GM23338 (cell line): ENCODE measurements at regions not wholly inside any gene's neighbourhood (a gene's known extent, or its start where the extent isn't known, plus 50 kb on each side); places are given as distances from the start of the nearest gene placed in this dataset.

ENCODE experiments used
- ATAC-seq: fragments of 200-7000 bp; cut with Tn5 transposase; 3 replicates; pipeline ENCODE4 v1.9.1; 2020
- DNase-seq: peaks from one replicate; pipeline ENCODE4 v3.0.0-alpha.2; 2015; ENCODE audit warnings: low spot score
- H2AFZ ChIP-seq: fragments of 200-600 bp; sonication (generic); 2 replicates; pipeline ENCODE4 v1.8.0; 2016; ENCODE audit warnings: antibody characterized with exemption, mild to moderate bottlenecking, moderate library complexity
- H3F3A ChIP-seq: fragments of 200-600 bp; sonication (generic); replicated peaks from 2 replicates; pipeline ENCODE4 v1.8.0; 2017; ENCODE audit warnings: antibody characterized with exemption, mixed run types, low read depth
- H3K27ac ChIP-seq: fragments of 200-600 bp; sonication (generic); 2 replicates; pipeline ENCODE4 v1.6.1; 2016; ENCODE audit warnings: low read depth
- H3K27me3 ChIP-seq: fragments of 200-600 bp; sonication (generic); 2 replicates; pipeline ENCODE4 v1.8.0; 2016; ENCODE audit warnings: mild to moderate bottlenecking, mixed run types, moderate library complexity; ENCODE audit not compliant: insufficient read depth
- H3K36me3 ChIP-seq: fragments of 200-600 bp; sonication (generic); 2 replicates; pipeline ENCODE4 v1.8.0; 2016; ENCODE audit warnings: mild to moderate bottlenecking; ENCODE audit not compliant: insufficient read depth
- H3K4me1 ChIP-seq: fragments of 200-600 bp; sonication (generic); 2 replicates; pipeline ENCODE4 v1.8.0; 2016; ENCODE audit warnings: mild to moderate bottlenecking, moderate library complexity; ENCODE audit not compliant: insufficient read depth
- H3K4me2 ChIP-seq: fragments of 200-600 bp; sonication (generic); 2 replicates; pipeline ENCODE4 v1.7.1; 2017; ENCODE audit warnings: mixed run types
- H3K4me3 ChIP-seq: fragments of 200-600 bp; sonication (generic); 2 replicates; pipeline ENCODE4 v1.6.1; 2016; ENCODE audit warnings: mixed run types
- H3K79me2 ChIP-seq: fragments of 200-600 bp; sonication (generic); replicated peaks from 2 replicates; pipeline ENCODE4 v1.8.0; 2017; ENCODE audit warnings: mild to moderate bottlenecking; ENCODE audit not compliant: insufficient read depth
- H3K9me2 ChIP-seq: fragments of 200-600 bp; sonication (generic); 2 replicates; pipeline ENCODE4 v1.8.0; 2017; ENCODE audit not compliant: insufficient read depth
- H4K20me1 ChIP-seq: fragments of 200-600 bp; sonication (generic); replicated peaks from 2 replicates; pipeline ENCODE4 v1.8.0; 2017; ENCODE audit warnings: mild to moderate bottlenecking; ENCODE audit not compliant: insufficient read depth
- H3K27ac Mint-ChIP-seq: 2 replicates; pipeline ENCODE4 v1.8.0; 2020; ENCODE audit warnings: inconsistent platforms, mild to moderate bottlenecking, moderate library complexity, mixed read lengths
- H3K27me3 Mint-ChIP-seq: 3 replicates; pipeline ENCODE4 v1.8.0; 2022; ENCODE audit warnings: low read depth, mild to moderate bottlenecking, moderate library complexity, mixed read lengths, inconsistent platforms; ENCODE audit not compliant: insufficient read depth, poor library complexity
- H3K36me3 Mint-ChIP-seq: 3 replicates; pipeline ENCODE4 v1.8.0; 2021; ENCODE audit warnings: low read depth, mild to moderate bottlenecking, inconsistent platforms, moderate library complexity, mixed read lengths
- H3K4me1 Mint-ChIP-seq: 3 replicates; pipeline ENCODE4 v1.8.0; 2020; ENCODE audit warnings: mild to moderate bottlenecking, inconsistent platforms, mixed read lengths
- H3K4me3 Mint-ChIP-seq: 3 replicates; pipeline ENCODE4 v1.8.0; 2021; ENCODE audit warnings: moderate library complexity, mild to moderate bottlenecking, inconsistent platforms, mixed read lengths
- H3K9me3 Mint-ChIP-seq: 3 replicates; pipeline ENCODE4 v1.8.0; 2020; ENCODE audit warnings: moderate library complexity, mild to moderate bottlenecking, inconsistent platforms, mixed read lengths
- CREB1 ChIP-seq: fragments of 250-450 bp; sonication (Bioruptor Pico); IDR thresholded peaks from 2 replicates; pipeline ENCODE4 v1.5.0; 2020; ENCODE audit warnings: low read depth, mild to moderate bottlenecking, moderate library complexity
- CTCF ChIP-seq, 2 experiments: fragments of 200-600 bp in 1 of 2; sonication (generic) in 1 of 2; conservative IDR thresholded peaks; 2 replicates each; pipeline versions ENCODE4 v1.5.1 to v1.6.1; 2016 to 2017; ENCODE audit warnings: antibody characterized with exemption in 2 of 2, low read depth in 2 of 2, mild to moderate bottlenecking in 2 of 2, moderate library complexity in 1 of 2
- ETS1 ChIP-seq: IDR thresholded peaks from 2 replicates; pipeline ENCODE4 v1.6.1; 2016; ENCODE audit warnings: antibody characterized with exemption
- EZH2 ChIP-seq: fragments of 200-600 bp; sonication (generic); IDR thresholded peaks from one replicate; pipeline ENCODE4 v1.8.0; 2017; ENCODE audit warnings: antibody characterized with exemption, mild to moderate bottlenecking, low read depth; ENCODE audit not compliant: unreplicated experiment
- JUNB ChIP-seq: IDR thresholded peaks from one replicate; pipeline ENCODE4 v1.6.1; 2016; ENCODE audit warnings: antibody characterized with exemption; ENCODE audit not compliant: unreplicated experiment
- NANOG ChIP-seq: IDR thresholded peaks from 2 replicates; pipeline ENCODE4 v1.6.1; 2016; ENCODE audit warnings: antibody characterized with exemption, borderline replicate concordance
- POLR2AphosphoS5 ChIP-seq: IDR thresholded peaks from 2 replicates; pipeline ENCODE4 v1.6.1; 2016; ENCODE audit warnings: antibody characterized with exemption, low read depth
- REST ChIP-seq: IDR thresholded peaks from one replicate; pipeline ENCODE4 v1.6.1; 2018; ENCODE audit warnings: antibody characterized with exemption; ENCODE audit not compliant: unreplicated experiment
- STAT1 ChIP-seq: IDR thresholded peaks from one replicate; pipeline ENCODE4 v1.6.1; 2016; ENCODE audit warnings: antibody characterized with exemption; ENCODE audit not compliant: unreplicated experiment
- ZNF114 ChIP-seq: fragments of 250-450 bp; sonication (Bioruptor Pico); IDR thresholded peaks from 2 replicates; pipeline ENCODE4 v1.5.0; 2020; ENCODE audit warnings: mild to moderate bottlenecking, moderate library complexity
- ZNF331 ChIP-seq: fragments of 250-450 bp; sonication (Bioruptor Pico); IDR thresholded peaks from 2 replicates; pipeline ENCODE4 v1.5.0; 2020; ENCODE audit warnings: low read depth, mild to moderate bottlenecking, moderate library complexity
- ZNF462 ChIP-seq: fragments of 250-450 bp; sonication (Bioruptor Pico); IDR thresholded peaks from 2 replicates; pipeline ENCODE4 v1.5.0; 2020; ENCODE audit warnings: mild to moderate bottlenecking, moderate library complexity

GRCh38 chr5:143646961-143647360 is 165.0 kb upstream of the HMHB1 start (continued):
- TF ChIP-seq REST (no peak), JUNB (no peak), ZNF331 (no peak), POLR2AphosphoS5 (no peak), NANOG (no peak)

- H3K27ac ChIP-seq: no peak overlapping the region
- H3K9me3 Mint-ChIP-seq: no peaks in the 10 kb centered on the region
- no peak overlapping the region for H3K4me3 Mint-ChIP-seq
- TF ChIP-seq ZNF462 (CRISPR knock-in tag) (no peak), CREB1 (no peak), POLR2AphosphoS5 (no peak), ETS1 (no peak), ZNF331 (no peak), STAT1 (no peak), EZH2 (no peak), JUNB (no peak), ZNF114 (CRISPR knock-in tag) (no peak), CTCF (conservative IDR thresholded peaks at IDR 0.05; ENCODE audit: low read depth in 2 of 2) (no peak)
These were observed 166.6 kb upstream of the HMHB1 start for GRCh38 chr5:143645356-143645755.

More at GRCh38 chr5:143645356-143645755, 166.6 kb upstream of the HMHB1 start:
- Histone ChIP-seq H3K4me2 (no peak overlapping the region), H3K79me2 (no peaks in the 10 kb centered on the region), H3K36me3 (no peaks in the 10 kb centered on the region), H3K9me2 (peaks cover 11% of the 10 kb centered on the region), H3K27me3 (no peaks in the 10 kb centered on the region), H3F3A (no peaks in the 10 kb centered on the region), H4K20me1 (no peaks in the 10 kb centered on the region), H3K4me1 (peaks cover 18% of the 10 kb centered on the region), H2AFZ (peak overlapping the region; percentile 66; the same call in 1 of the 2 replicates), H3K4me3 (no peak overlapping the region)
- Mint-ChIP-seq H3K4me1 (peaks cover 18% of the 10 kb centered on the region), H3K27ac (no peak overlapping the region), H3K36me3 (no peaks in the 10 kb centered on the region), H3K27me3 (no peaks in the 10 kb centered on the region)
- ATAC-seq (no peak), DNase-seq (no peak)
